Astrocyte of the cerebellum (primary cell): ENCODE measurements at regions not wholly inside any gene's neighbourhood (a gene's known extent, or its start where the extent isn't known, plus 50 kb on each side); places are given as distances from the start of the nearest gene placed in this dataset.

Experiments used
- DNase-seq: peaks from one replicate; pipeline ENCODE4 v3.0.0-alpha.2; 2011; ENCODE audit warnings: low read depth
- H3K4me3 ChIP-seq: 2 replicates; pipeline ENCODE4 v1.5.1; 2011; ENCODE audit warnings: mild to moderate bottlenecking, low read depth, low read length, moderate library complexity
- CTCF ChIP-seq: IDR thresholded peaks from 2 replicates; pipeline ENCODE4 v1.5.1; 2012; ENCODE audit warnings: low read length, low read depth, moderate library complexity, mild to moderate bottlenecking; ENCODE audit errors: missing control alignments
- in situ Hi-C: cut with HindIII; loops from 2 replicates; pipeline ENCODE4 v1.10.0; 2017; ENCODE audit warnings: low sequenced_read_pairs

- no peak for TF ChIP-seq CTCF
- in situ Hi-C loops, result loop anchor here (10.0 to 25.0 kb wide), 2 partner anchors 298 to 476 kb away; no protein-coding TSS in a partner anchor
- no peak overlapping the region for H3K4me3 ChIP-seq
Measured at GRCh38 chr12:20212658-20213555, 155.4 kb upstream of the PDE3A start.

GRCh38 chr12:20213723-20214625, 154.4 kb upstream of the PDE3A start:
- in situ Hi-C loops, result loop anchor here (10.0 to 25.0 kb wide), 2 partner anchors 299 to 477 kb away; no protein-coding TSS in a partner anchor
- no peak overlapping the region for H3K4me3 ChIP-seq
- no peak for TF ChIP-seq CTCF
- DNase-seq, result no peak

More at GRCh38 chr12:20212658-20213555, 155.4 kb upstream of the PDE3A start:
- DNase-seq, result peak; percentile 100

DNA sequence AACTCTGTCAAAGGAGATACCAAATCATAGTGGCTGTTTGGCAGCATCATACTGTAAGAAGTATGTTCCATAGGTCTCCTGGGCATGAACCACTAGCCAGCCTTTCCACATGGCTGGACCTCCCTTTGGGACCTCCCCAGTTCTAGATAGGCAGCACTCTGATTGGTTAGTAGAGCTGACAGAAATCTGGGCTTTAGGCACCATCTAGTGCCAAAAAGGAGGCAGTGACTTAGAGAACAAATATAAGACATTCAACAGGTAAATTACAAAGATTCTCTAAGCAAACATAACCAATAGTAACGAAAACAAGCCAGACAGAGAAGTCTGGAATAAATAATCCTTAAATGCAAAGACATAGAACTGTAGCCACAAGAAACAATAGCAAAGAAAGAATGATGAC, 148.0 kb upstream of the PDE3A start:
- in situ Hi-C loops, result loop anchor here (25.0 kb wide), 1 partner anchor 483 kb away; no protein-coding TSS in a partner anchor
- peak; percentile 34 for TF ChIP-seq CTCF
- peak; percentile 40 for DNase-seq
- H3K4me3 ChIP-seq, result no peak overlapping the region

GRCh38 chr12:20232931-20233675, 135.2 kb upstream of the PDE3A start:
- no peak for DNase-seq
- no peak for TF ChIP-seq CTCF
- in situ Hi-C loops, result no loop called here
- H3K4me3 ChIP-seq, result no peak overlapping the region

GRCh38 chr12:20234474-20234873, 133.9 kb upstream of the PDE3A start:
- in situ Hi-C loops, result no loop called here
- no peak overlapping the region for H3K4me3 ChIP-seq
- no peak for TF ChIP-seq CTCF
- DNase-seq, result no peak

DNA sequence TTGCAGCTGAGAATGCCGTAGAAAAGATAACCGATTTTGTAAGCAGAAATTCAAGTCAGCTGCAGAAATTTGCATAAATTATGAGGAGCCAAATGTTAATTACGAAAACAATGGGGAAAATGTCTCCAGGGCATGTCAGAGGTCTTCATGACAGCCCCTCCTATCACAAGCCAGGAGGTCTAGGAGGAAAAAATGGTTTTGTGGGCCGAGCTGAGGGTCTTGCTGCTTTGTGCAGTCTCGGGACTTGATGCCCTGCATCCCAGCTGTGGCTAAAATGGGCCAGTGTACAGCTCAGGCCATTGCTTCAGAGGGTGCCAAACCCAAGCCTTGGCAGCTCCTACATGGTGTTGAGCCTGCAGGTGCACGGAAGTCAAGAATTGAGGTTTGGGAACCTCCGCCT, 131.2 kb upstream of the PDE3A start:
- no peak for TF ChIP-seq CTCF
- in situ Hi-C loops, result no loop called here
- no peak for DNase-seq
- H3K4me3 ChIP-seq, result no peak overlapping the region
